ENCODE measurements at regions not wholly inside any gene's neighbourhood (a gene's known extent, or its start where the extent isn't known, plus 50 kb on each side); places are given as distances from the start of the nearest gene placed in this dataset.

DNA sequence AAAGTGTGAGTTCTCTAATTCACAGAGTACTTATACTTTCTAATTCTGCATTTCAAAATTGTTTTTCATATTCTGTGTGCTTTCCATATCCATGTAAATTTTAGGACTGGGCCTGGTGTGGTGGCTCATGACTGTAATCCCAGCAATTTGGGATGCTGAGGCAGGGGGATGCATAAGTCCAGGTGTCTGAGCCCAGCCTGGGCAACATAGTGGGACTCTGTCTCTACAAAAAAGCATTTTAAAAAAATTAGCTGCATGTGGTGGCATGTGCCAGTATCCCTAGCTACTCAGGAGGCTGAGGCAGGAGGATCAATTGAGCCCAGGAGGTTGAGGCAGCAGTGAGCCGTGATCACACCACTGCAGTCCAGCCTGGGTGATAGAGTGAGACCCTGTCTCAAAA is 382.6 kb upstream of the AKR1E2 start:
- no peak for TF ChIP-seq PHF20 (IDR thresholded peaks at IDR 0.05; ENCODE audit: partially characterized antibody)
- TF ChIP-seq, protein P1, sequence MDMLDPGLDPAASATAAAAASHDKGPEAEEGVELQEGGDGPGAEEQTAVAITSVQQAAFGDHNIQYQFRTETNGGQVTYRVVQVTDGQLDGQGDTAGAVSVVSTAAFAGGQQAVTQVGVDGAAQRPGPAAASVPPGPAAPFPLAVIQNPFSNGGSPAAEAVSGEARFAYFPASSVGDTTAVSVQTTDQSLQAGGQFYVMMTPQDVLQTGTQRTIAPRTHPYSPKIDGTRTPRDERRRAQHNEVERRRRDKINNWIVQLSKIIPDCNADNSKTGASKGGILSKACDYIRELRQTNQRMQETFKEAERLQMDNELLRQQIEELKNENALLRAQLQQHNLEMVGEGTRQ (CRISPR knock-in tag; IDR thresholded peaks at IDR 0.05) = no peak
- TF ChIP-seq, protein P2, sequence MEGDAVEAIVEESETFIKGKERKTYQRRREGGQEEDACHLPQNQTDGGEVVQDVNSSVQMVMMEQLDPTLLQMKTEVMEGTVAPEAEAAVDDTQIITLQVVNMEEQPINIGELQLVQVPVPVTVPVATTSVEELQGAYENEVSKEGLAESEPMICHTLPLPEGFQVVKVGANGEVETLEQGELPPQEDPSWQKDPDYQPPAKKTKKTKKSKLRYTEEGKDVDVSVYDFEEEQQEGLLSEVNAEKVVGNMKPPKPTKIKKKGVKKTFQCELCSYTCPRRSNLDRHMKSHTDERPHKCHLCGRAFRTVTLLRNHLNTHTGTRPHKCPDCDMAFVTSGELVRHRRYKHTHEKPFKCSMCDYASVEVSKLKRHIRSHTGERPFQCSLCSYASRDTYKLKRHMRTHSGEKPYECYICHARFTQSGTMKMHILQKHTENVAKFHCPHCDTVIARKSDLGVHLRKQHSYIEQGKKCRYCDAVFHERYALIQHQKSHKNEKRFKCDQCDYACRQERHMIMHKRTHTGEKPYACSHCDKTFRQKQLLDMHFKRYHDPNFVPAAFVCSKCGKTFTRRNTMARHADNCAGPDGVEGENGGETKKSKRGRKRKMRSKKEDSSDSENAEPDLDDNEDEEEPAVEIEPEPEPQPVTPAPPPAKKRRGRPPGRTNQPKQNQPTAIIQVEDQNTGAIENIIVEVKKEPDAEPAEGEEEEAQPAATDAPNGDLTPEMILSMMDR (IDR thresholded peaks at IDR 0.05 in 2 of 3, conservative IDR thresholded peaks at IDR 0.05 in 1 of 3; ENCODE audit: insufficient read depth in 2 of 3, low read depth in 1 of 3, low read length in 3 of 3) = no peak
- no peak for TF ChIP-seq NRF1 (conservative IDR thresholded peaks at IDR 0.05 in 1 of 2, IDR thresholded peaks at IDR 0.05 in 1 of 2)

Measured in K562 (cell line).